ENCODE measurements at regions not wholly inside any gene's neighbourhood (a gene's known extent, or its start where the extent isn't known, plus 50 kb on each side); places are given as distances from the start of the nearest gene placed in this dataset.

DNA sequence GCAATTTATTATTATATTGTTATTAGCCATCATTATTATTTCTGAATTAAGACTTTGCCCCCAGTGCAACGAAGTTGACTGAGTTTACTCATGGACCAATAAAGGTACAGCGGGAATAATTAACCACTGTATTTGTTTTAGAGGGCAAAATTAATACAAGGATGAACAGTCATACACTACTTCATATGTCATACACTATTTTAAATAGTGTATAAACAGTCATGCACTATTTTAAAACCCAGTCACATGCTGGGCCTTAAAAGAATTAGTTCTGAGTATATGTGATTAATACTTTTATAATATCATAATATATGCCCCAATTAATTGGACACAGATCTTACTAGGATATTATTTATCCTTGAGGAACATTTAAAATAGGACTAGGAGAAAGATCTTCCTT lies 125.3 kb upstream of the NANOGP8 start:
- H3K4me3 ChIP-seq (ENCODE audit: low read length) = no peak overlapping the region
- TF ChIP-seq, protein P1, sequence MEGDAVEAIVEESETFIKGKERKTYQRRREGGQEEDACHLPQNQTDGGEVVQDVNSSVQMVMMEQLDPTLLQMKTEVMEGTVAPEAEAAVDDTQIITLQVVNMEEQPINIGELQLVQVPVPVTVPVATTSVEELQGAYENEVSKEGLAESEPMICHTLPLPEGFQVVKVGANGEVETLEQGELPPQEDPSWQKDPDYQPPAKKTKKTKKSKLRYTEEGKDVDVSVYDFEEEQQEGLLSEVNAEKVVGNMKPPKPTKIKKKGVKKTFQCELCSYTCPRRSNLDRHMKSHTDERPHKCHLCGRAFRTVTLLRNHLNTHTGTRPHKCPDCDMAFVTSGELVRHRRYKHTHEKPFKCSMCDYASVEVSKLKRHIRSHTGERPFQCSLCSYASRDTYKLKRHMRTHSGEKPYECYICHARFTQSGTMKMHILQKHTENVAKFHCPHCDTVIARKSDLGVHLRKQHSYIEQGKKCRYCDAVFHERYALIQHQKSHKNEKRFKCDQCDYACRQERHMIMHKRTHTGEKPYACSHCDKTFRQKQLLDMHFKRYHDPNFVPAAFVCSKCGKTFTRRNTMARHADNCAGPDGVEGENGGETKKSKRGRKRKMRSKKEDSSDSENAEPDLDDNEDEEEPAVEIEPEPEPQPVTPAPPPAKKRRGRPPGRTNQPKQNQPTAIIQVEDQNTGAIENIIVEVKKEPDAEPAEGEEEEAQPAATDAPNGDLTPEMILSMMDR (conservative IDR thresholded peaks at IDR 0.05; ENCODE audit: low read length) = no peak
- no peak for DNase-seq (ENCODE audit: low read depth)

DNA sequence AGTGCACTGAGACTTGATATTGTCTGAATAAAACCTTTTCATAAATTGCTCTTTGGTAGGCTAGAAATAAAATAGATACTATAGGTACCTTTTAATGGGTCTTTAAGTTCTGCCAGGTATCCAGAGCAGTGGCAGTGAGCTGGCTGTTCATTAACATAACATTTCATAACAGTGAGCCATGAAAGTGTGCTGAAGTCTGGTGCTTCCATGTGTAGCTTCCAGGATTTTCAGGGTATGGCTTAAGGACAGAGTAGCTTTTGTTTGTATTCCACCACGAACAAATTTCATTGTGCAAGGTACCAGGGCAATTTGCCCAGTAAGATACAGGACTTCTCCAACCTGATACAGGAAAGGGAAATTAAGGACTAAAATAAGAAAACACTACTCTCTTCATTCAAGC lies 124.7 kb upstream of the NANOGP8 start:
- DNase-seq (ENCODE audit: low read depth) = no peak
- no peak overlapping the region for H3K4me3 ChIP-seq (ENCODE audit: low read length)
- TF ChIP-seq, protein P1 (conservative IDR thresholded peaks at IDR 0.05; ENCODE audit: low read length) = no peak

DNA sequence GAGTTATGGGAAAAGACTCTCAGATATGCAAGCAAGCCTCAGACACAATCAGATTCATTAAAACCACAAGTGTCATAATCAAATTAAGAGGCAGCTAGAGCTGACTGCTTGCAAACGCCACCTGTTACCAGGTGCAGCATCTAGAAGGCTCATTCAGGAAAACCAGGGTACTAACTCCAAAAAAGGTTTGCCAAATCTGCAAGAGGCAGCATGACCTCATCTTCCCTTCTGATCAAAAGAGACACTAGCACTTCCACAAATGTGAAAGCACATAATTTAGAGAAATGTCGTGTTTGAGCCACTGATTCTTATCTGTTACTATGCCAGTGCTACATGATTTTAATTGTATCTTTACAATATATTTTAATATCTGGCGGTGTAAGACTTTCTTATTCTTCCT lies 123.3 kb upstream of the NANOGP8 start:
- TF ChIP-seq, protein P1 (conservative IDR thresholded peaks at IDR 0.05; ENCODE audit: low read length) = no peak
- no peak for DNase-seq (ENCODE audit: low read depth)
- no peak overlapping the region for H3K4me3 ChIP-seq (ENCODE audit: low read length)

DNA sequence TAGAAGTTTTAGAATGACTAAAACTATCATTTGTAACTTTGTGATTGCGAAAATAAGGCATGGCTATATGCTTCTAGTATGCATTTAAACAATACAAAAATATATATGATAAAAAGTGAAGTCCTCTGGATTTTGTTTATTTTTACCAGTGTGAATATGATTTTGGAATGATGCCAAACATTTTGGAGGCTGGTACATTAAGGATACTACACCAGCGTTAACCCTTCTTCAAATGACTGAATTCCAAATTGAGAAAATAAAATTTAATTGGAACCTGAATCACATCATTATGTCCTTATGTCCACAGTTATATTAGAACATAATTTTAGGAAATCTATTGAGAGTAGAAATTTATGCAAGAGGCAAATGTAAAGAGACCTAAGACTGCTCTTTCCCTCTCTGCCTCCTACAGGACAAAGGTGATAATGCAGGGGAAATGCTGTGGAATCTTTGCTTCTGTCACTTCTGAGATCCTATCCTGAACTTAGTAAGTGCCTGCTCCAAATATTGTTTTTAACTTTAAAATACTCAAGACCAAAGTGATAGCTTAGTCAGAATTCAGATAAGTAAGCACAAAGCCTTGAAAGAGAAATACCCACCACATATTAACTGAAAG lies 121.1 kb upstream of the NANOGP8 start:
- no peak for DNase-seq (ENCODE audit: low read depth)
- TF ChIP-seq, protein P1 (conservative IDR thresholded peaks at IDR 0.05; ENCODE audit: low read length) = peak; percentile 43
- H3K4me3 ChIP-seq (ENCODE audit: low read length) = no peak overlapping the region

DNA sequence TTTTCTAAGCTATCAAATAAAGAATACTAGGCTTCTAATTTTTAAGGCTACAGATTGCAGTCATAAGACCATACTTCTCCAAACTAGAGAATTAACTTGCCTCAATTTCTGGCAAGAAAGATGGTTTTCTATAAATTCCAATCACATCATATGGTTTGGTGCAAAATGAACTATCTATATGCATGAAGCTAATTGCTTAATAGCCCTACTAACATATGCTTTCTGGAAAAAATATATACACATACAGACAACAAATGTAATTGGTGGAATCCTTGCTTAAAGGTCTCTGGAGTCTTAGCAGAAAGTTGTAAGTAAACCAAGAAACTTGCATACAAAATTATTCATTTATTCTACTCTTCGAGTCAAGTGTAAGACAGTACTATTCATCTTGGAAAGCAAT lies 113.1 kb upstream of the NANOGP8 start:
- TF ChIP-seq, protein P1 (conservative IDR thresholded peaks at IDR 0.05; ENCODE audit: low read length) = no peak
- no peak overlapping the region for H3K4me3 ChIP-seq (ENCODE audit: low read length)
- DNase-seq (ENCODE audit: low read depth) = no peak

DNA sequence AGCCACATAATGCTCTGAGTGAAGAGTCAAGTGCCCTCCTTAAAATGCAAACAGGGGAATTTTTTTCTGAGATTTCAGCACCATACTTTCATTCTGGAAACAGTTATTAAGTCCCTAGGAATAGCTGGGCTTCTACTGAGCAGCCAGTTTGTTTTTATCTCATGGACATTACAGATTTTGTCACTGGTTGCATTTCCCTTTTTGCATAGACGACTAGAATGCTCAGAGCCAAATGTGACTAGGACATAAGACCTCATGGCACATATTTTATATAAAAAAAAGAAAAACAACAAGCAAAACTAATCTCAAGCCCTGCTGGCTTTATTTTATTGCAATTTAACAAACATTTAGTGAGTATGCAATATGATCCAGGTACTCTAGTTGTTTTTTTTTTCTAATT lies 112.7 kb upstream of the NANOGP8 start:
- DNase-seq (ENCODE audit: low read depth) = no peak
- TF ChIP-seq, protein P1 (conservative IDR thresholded peaks at IDR 0.05; ENCODE audit: low read length) = no peak
- no peak overlapping the region for H3K4me3 ChIP-seq (ENCODE audit: low read length)

DNA sequence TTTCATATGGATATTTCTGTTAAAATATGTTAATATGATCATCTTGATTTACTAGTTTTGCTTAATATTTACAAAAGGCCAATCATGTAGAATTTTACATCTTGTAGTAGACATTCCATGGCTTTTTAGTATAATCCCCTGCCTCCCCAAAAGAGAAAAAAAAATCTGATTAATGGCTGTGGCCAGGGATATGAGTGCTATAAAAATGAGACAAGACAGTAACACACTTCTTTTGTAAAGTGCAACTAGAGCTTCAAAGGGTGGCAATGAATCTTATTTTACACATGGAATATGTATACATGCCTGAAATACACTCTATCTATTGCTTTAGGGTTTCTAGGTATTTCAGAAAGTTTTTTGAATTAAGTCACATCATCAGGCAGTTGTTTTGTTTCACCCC lies 112.2 kb upstream of the NANOGP8 start:
- H3K4me3 ChIP-seq (ENCODE audit: low read length) = no peak overlapping the region

More for the DNA sequence above, 112.2 kb upstream of the NANOGP8 start:
- DNase-seq (ENCODE audit: low read depth) = no peak
- TF ChIP-seq, protein P1 (conservative IDR thresholded peaks at IDR 0.05; ENCODE audit: low read length) = no peak
